ENCODE measurements at regions not wholly inside any gene's neighbourhood (a gene's known extent, or its start where the extent isn't known, plus 50 kb on each side); places are given as distances from the start of the nearest gene placed in this dataset.

- H3K4me2 ChIP-seq, result no peak overlapping the region
- H3K4me3 ChIP-seq (IDR thresholded peaks at IDR 0.05; ENCODE audit: insufficient read depth, low read depth, low read length), result no peak overlapping the region
- H3K27ac ChIP-seq, result no peak overlapping the region
- H3K36me3 ChIP-seq (ENCODE audit: insufficient read depth), result no peaks in the 10 kb centered on the region
- no peaks in the 10 kb centered on the region for H3K4me1 ChIP-seq (ENCODE audit: low read depth, poor library complexity, severe bottlenecking)
- H4K20me1 ChIP-seq (ENCODE audit: insufficient read depth), result no peaks in the 10 kb centered on the region
- no peaks in the 10 kb centered on the region for H3K79me2 ChIP-seq (ENCODE audit: insufficient read depth, low read depth)
- H3K9ac ChIP-seq, result no peak overlapping the region
- H3K27me3 ChIP-seq (ENCODE audit: insufficient read depth, low read depth), result no peaks in the 10 kb centered on the region
- TF ChIP-seq CTCF (conservative IDR thresholded peaks at IDR 0.05; ENCODE audit: low read depth, low read length), result no peak
- no peak overlapping the region for H2AFZ ChIP-seq (ENCODE audit: low read depth)
These were observed 276.2 kb upstream of the TBC1D5 start for GRCh38 chr3:18018491-18019160.

- H3K4me1 ChIP-seq (ENCODE audit: low read depth, poor library complexity, severe bottlenecking), result no peaks in the 10 kb centered on the region
- H3K36me3 ChIP-seq (ENCODE audit: insufficient read depth), result no peaks in the 10 kb centered on the region
- H3K4me2 ChIP-seq, result no peak overlapping the region
- H2AFZ ChIP-seq (ENCODE audit: low read depth), result no peak overlapping the region
- H3K27me3 ChIP-seq (ENCODE audit: insufficient read depth, low read depth), result no peaks in the 10 kb centered on the region
- no peak overlapping the region for H3K9ac ChIP-seq
- H4K20me1 ChIP-seq (ENCODE audit: insufficient read depth), result no peaks in the 10 kb centered on the region
- no peak overlapping the region for H3K27ac ChIP-seq
- H3K4me3 ChIP-seq (IDR thresholded peaks at IDR 0.05; ENCODE audit: insufficient read depth, low read depth, low read length), result no peak overlapping the region
- no peaks in the 10 kb centered on the region for H3K79me2 ChIP-seq (ENCODE audit: insufficient read depth, low read depth)
- no peak for TF ChIP-seq CTCF (conservative IDR thresholded peaks at IDR 0.05; ENCODE audit: low read depth, low read length)
These were observed 273.9 kb upstream of the TBC1D5 start for GRCh38 chr3:18016366-18016765.

- Histone ChIP-seq H2AFZ (ENCODE audit: low read depth) (no peak overlapping the region), H3K27ac (no peak overlapping the region), H3K4me2 (no peak overlapping the region), H3K4me1 (ENCODE audit: low read depth, poor library complexity, severe bottlenecking) (no peaks in the 10 kb centered on the region), H3K4me3 (IDR thresholded peaks at IDR 0.05; ENCODE audit: insufficient read depth, low read depth, low read length) (no peak overlapping the region), H4K20me1 (ENCODE audit: insufficient read depth) (no peaks in the 10 kb centered on the region), H3K9ac (no peak overlapping the region), H3K79me2 (ENCODE audit: insufficient read depth, low read depth) (no peaks in the 10 kb centered on the region), H3K36me3 (ENCODE audit: insufficient read depth) (no peaks in the 10 kb centered on the region), H3K27me3 (ENCODE audit: insufficient read depth, low read depth) (no peaks in the 10 kb centered on the region)
- TF ChIP-seq CTCF (conservative IDR thresholded peaks at IDR 0.05; ENCODE audit: low read depth, low read length), result no peak
These were observed 270.5 kb upstream of the TBC1D5 start for GRCh38 chr3:18012933-18013332.

GRCh38 chr3:18012436-18012835 lies 270.0 kb upstream of the TBC1D5 start:
- Histone ChIP-seq H3K4me2 (no peak overlapping the region), H3K4me1 (ENCODE audit: low read depth, poor library complexity, severe bottlenecking) (no peaks in the 10 kb centered on the region), H3K9ac (no peak overlapping the region), H3K27me3 (ENCODE audit: insufficient read depth, low read depth) (no peaks in the 10 kb centered on the region), H3K36me3 (ENCODE audit: insufficient read depth) (no peaks in the 10 kb centered on the region), H2AFZ (ENCODE audit: low read depth) (no peak overlapping the region), H3K27ac (no peak overlapping the region), H4K20me1 (ENCODE audit: insufficient read depth) (no peaks in the 10 kb centered on the region), H3K4me3 (IDR thresholded peaks at IDR 0.05; ENCODE audit: insufficient read depth, low read depth, low read length) (no peak overlapping the region), H3K79me2 (ENCODE audit: insufficient read depth, low read depth) (no peaks in the 10 kb centered on the region)
- no peak for TF ChIP-seq CTCF (conservative IDR thresholded peaks at IDR 0.05; ENCODE audit: low read depth, low read length)
